GM06990 (cell line): ENCODE measurements at regions not wholly inside any gene's neighbourhood (a gene's known extent, or its start where the extent isn't known, plus 50 kb on each side); places are given as distances from the start of the nearest gene placed in this dataset.

Experiments
- DNase-seq: peaks from one replicate; pipeline ENCODE4 v3.0.0-alpha.2; 2011; ENCODE audit not compliant: insufficient read length; ENCODE audit errors: extremely low read depth
- H3K27me3 ChIP-seq: replicated peaks from 2 replicates; pipeline ENCODE4 v1.6.0; 2011; ENCODE audit warnings: low read length; ENCODE audit not compliant: control insufficient read depth, insufficient read depth
- H3K36me3 ChIP-seq: 2 replicates; pipeline ENCODE4 v1.5.1; 2011; ENCODE audit warnings: low read length; ENCODE audit not compliant: control insufficient read depth, insufficient read depth
- H3K4me3 ChIP-seq: replicated peaks from 2 replicates; pipeline ENCODE4 v1.5.1; 2011; ENCODE audit warnings: low read depth, mild to moderate bottlenecking, control low read depth, low read length
- TF ChIP-seq, protein P1 (sequence below): IDR thresholded peaks from 2 replicates; pipeline ENCODE4 v1.5.1; 2011; ENCODE audit warnings: low read length, control low read depth, mild to moderate bottlenecking, inconsistent platforms; ENCODE audit not compliant: insufficient read depth, poor library complexity, severe bottlenecking

DNA sequence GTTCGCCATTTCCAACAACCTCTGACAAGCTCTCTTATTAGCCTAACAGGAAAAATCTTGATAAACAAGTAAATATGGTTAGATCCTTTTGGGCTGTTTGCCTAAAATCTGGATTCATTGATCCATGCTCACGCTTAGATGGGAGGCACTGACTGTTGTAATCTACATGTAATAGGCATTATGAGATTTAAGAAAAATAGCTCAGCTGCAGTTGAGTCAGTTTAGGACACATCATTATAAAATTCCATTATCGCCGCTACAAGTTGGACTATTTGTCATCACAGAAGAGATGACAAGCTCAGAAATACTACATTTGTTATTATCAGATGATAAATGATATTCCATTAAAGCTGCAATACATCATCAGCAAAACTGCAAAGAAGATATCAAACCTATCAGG, 524.0 kb downstream of the TOX3 start:
- no peaks in the 10 kb centered on the region for H3K27me3 ChIP-seq
- H3K4me3 ChIP-seq = no peak overlapping the region
- no peak for DNase-seq
- TF ChIP-seq, protein P1, sequence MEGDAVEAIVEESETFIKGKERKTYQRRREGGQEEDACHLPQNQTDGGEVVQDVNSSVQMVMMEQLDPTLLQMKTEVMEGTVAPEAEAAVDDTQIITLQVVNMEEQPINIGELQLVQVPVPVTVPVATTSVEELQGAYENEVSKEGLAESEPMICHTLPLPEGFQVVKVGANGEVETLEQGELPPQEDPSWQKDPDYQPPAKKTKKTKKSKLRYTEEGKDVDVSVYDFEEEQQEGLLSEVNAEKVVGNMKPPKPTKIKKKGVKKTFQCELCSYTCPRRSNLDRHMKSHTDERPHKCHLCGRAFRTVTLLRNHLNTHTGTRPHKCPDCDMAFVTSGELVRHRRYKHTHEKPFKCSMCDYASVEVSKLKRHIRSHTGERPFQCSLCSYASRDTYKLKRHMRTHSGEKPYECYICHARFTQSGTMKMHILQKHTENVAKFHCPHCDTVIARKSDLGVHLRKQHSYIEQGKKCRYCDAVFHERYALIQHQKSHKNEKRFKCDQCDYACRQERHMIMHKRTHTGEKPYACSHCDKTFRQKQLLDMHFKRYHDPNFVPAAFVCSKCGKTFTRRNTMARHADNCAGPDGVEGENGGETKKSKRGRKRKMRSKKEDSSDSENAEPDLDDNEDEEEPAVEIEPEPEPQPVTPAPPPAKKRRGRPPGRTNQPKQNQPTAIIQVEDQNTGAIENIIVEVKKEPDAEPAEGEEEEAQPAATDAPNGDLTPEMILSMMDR = no peak
- H3K36me3 ChIP-seq = no peaks in the 10 kb centered on the region

GRCh38 chr16:52022177-52022576, 524.8 kb downstream of the TOX3 start:
- Histone ChIP-seq H3K4me3 (no peak overlapping the region), H3K36me3 (no peaks in the 10 kb centered on the region), H3K27me3 (no peaks in the 10 kb centered on the region)
- TF ChIP-seq, protein P1 = no peak
- DNase-seq = no peak

DNA sequence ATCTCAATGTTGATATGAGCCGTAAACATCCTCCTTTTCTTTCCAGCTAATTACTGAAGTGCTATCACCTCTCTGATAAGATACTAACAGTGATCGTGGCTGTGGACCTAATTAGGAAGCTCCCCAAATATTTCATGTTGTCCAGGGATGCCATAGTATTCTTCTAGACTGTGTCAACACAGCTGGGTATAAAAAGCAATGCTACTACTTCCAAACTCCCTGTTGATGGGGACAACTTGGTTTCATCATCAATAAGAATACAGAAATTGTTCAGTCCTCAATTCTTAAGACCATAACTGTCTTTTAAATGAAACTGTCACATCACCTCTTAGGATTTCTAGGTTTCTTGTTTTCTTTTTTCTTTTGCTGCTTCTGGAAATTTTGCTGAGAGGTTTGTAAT, 530.6 kb downstream of the TOX3 start:
- no peaks in the 10 kb centered on the region for H3K36me3 ChIP-seq
- H3K27me3 ChIP-seq = no peaks in the 10 kb centered on the region
- TF ChIP-seq, protein P1 = no peak
- no peak overlapping the region for H3K4me3 ChIP-seq
- DNase-seq = no peak

DNA sequence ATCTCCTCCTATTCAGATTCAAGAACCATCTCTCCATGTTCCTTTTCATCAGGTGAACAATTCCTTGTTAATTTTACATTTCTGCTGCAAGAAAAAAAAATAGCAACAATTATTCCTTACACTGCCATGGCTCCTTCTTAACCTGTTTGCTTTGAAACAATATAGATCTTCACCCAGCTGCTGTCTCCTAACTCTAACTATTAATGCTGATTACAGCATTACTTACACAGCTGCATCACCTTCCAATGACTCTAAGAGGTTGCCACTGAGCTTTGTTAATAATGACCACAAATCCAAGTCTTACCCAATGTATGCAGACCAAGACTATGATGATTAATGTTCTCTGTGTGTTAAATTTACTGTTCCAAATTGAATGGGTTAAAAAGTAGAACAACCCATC, 541.4 kb downstream of the TOX3 start:
- Histone ChIP-seq H3K36me3 (no peaks in the 10 kb centered on the region), H3K27me3 (no peaks in the 10 kb centered on the region), H3K4me3 (no peak overlapping the region)
- DNase-seq = no peak
- TF ChIP-seq, protein P1 = no peak

DNA sequence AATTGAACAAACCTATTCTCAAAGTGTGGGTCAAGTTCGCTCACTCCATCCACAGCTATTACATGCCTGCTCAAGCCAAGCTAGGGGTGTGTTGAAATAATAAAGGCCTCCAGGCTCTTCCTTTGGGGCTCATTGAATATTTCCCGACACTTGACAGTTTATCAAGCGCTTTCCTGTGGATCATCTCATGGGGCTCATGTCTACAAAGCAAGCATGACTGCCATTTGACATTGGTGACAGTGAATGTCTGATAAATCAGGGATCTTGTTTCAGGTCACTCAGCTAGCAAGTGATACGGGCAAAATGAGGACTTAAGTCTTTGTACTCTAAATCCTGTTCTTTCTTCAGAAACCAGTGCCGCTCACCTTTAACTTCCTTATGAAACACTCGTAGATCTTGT, 542.6 kb downstream of the TOX3 start:
- no peaks in the 10 kb centered on the region for H3K27me3 ChIP-seq
- TF ChIP-seq, protein P1 = no peak
- H3K36me3 ChIP-seq = no peaks in the 10 kb centered on the region
- DNase-seq = no peak
- no peak overlapping the region for H3K4me3 ChIP-seq

- H3K4me3 ChIP-seq = no peak overlapping the region
- no peaks in the 10 kb centered on the region for H3K36me3 ChIP-seq
- no peak for DNase-seq
- TF ChIP-seq, protein P1 = no peak
- no peaks in the 10 kb centered on the region for H3K27me3 ChIP-seq
Observed at GRCh38 chr16:52002026-52002425, 544.9 kb downstream of the TOX3 start.
